NOMO-1 treated with dmso at 0.1 percent for 144 hours (cell line): ENCODE measurements at regions not wholly inside any gene's neighbourhood (a gene's known extent, or its start where the extent isn't known, plus 50 kb on each side); places are given as distances from the start of the nearest gene placed in this dataset.

Source experiments
- DNase-seq: peaks from one replicate; lab custom pipeline; 2025; ENCODE audit not compliant: unreplicated experiment; lab: John Stamatoyannopoulos, UW

GRCh38 chr6:12381587-12381986, 91.4 kb downstream of the EDN1 start:
- no peak for DNase-seq

GRCh38 chr6:12383448-12383847, 93.3 kb downstream of the EDN1 start:
- no peak for DNase-seq

- DNase-seq, result no peak
These were observed 94.3 kb downstream of the EDN1 start for GRCh38 chr6:12384357-12384912.

GRCh38 chr6:12385316-12385715, 95.2 kb downstream of the EDN1 start:
- DNase-seq, result no peak

- DNase-seq, result no peak
These were observed 96.7 kb downstream of the EDN1 start for GRCh38 chr6:12386816-12387215.

GRCh38 chr6:12391472-12391871, 101.3 kb downstream of the EDN1 start:
- no peak for DNase-seq

GRCh38 chr6:12392490-12392889, 102.3 kb downstream of the EDN1 start:
- no peak for DNase-seq

- DNase-seq, result no peak
These were observed 102.9 kb downstream of the EDN1 start for GRCh38 chr6:12393100-12393499.

- DNase-seq, result no peak
These were observed 104.0 kb downstream of the EDN1 start for GRCh38 chr6:12394170-12394569.

- no peak for DNase-seq
These were observed 105.7 kb downstream of the EDN1 start for GRCh38 chr6:12395898-12396297.

- no peak for DNase-seq
These were observed 111.0 kb downstream of the EDN1 start for GRCh38 chr6:12401200-12401599.

GRCh38 chr6:12403201-12403826, 113.2 kb downstream of the EDN1 start:
- no peak for DNase-seq

GRCh38 chr6:12403947-12404647, 113.9 kb downstream of the EDN1 start:
- no peak for DNase-seq

GRCh38 chr6:12404651-12405050, 114.5 kb downstream of the EDN1 start:
- no peak for DNase-seq

GRCh38 chr6:12408752-12409151, 118.6 kb downstream of the EDN1 start:
- DNase-seq, result no peak

GRCh38 chr6:12410946-12411345, 120.8 kb downstream of the EDN1 start:
- DNase-seq, result no peak

GRCh38 chr6:12414096-12414675, 124.0 kb downstream of the EDN1 start:
- no peak for DNase-seq

- DNase-seq, result no peak
These were observed 125.9 kb downstream of the EDN1 start for GRCh38 chr6:12415980-12416598.

- no peak for DNase-seq
These were observed 127.0 kb downstream of the EDN1 start for GRCh38 chr6:12417191-12417590.

- DNase-seq, result no peak
These were observed 128.8 kb downstream of the EDN1 start for GRCh38 chr6:12418946-12419345.

- no peak for DNase-seq
These were observed 129.6 kb downstream of the EDN1 start for GRCh38 chr6:12419631-12420272.
